Type B pancreatic cell (in vitro differentiated cells): ENCODE measurements at regions not wholly inside any gene's neighbourhood (a gene's known extent, or its start where the extent isn't known, plus 50 kb on each side); places are given as distances from the start of the nearest gene placed in this dataset.
"Not testable (repeated sequence)": the region's sequence is repeated elsewhere in the genome, so short reads cannot be mapped to it uniquely, and the experiment has no call there.

Experiments used
- DNase-seq: peaks from one replicate; pipeline ENCODE4 v3.0.0; 2021; ENCODE audit warnings: mixed read lengths; ENCODE audit not compliant: unreplicated experiment; ENCODE audit errors: extremely low spot score
- H3K27ac Mint-ChIP-seq: 2 replicates; pipeline ENCODE4 v1.8.0; 2021; ENCODE audit warnings: mild to moderate bottlenecking, mixed read lengths
- H3K27me3 Mint-ChIP-seq: 2 replicates; pipeline ENCODE4 v1.8.0; 2021; ENCODE audit warnings: mixed read lengths
- H3K36me3 Mint-ChIP-seq: 2 replicates; pipeline ENCODE4 v1.8.0; 2021; ENCODE audit warnings: mixed read lengths
- H3K4me1 Mint-ChIP-seq: one replicate; pipeline ENCODE4 v1.8.0; 2021; ENCODE audit warnings: mixed read lengths; ENCODE audit not compliant: unreplicated experiment
- H3K4me3 Mint-ChIP-seq: 2 replicates; pipeline ENCODE4 v1.8.0; 2021; ENCODE audit warnings: mild to moderate bottlenecking, mixed read lengths
- H3K9me3 Mint-ChIP-seq: 2 replicates; pipeline ENCODE4 v1.8.0; 2021; ENCODE audit warnings: mixed read lengths
- TF ChIP-seq, protein P1 (sequence below): fragments of 200-600 bp; sonication (generic); conservative IDR thresholded peaks from 2 replicates; pipeline ENCODE4 v1.5.0; 2021; ENCODE audit warnings: antibody characterized with exemption, mild to moderate bottlenecking

DNA sequence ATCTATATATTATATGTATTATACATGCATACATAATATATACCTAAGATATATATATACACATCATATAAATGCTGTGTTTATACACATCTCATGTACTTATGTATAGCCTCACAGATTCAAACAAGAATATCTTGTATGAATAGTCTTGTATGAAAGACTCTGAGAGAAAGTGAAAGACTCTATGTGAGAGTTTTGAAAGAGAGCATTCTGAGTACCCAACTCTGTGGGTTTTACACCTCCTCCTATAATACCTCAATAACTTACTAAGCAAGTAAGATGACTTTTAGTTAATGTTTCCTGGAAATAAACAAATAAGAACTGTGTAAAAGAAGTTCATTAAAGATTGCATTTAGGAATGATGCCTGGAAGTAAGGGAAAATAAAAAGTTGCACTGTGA lies 108.1 kb upstream of the GMNC start:
- H3K4me1 Mint-ChIP-seq = peaks cover 5% of the 10 kb centered on the region
- no peak overlapping the region for H3K4me3 Mint-ChIP-seq
- no peaks in the 10 kb centered on the region for H3K27me3 Mint-ChIP-seq
- no peak overlapping the region for H3K27ac Mint-ChIP-seq
- TF ChIP-seq, protein P1, sequence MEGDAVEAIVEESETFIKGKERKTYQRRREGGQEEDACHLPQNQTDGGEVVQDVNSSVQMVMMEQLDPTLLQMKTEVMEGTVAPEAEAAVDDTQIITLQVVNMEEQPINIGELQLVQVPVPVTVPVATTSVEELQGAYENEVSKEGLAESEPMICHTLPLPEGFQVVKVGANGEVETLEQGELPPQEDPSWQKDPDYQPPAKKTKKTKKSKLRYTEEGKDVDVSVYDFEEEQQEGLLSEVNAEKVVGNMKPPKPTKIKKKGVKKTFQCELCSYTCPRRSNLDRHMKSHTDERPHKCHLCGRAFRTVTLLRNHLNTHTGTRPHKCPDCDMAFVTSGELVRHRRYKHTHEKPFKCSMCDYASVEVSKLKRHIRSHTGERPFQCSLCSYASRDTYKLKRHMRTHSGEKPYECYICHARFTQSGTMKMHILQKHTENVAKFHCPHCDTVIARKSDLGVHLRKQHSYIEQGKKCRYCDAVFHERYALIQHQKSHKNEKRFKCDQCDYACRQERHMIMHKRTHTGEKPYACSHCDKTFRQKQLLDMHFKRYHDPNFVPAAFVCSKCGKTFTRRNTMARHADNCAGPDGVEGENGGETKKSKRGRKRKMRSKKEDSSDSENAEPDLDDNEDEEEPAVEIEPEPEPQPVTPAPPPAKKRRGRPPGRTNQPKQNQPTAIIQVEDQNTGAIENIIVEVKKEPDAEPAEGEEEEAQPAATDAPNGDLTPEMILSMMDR = no peak
- no peaks in the 10 kb centered on the region for H3K9me3 Mint-ChIP-seq
- H3K36me3 Mint-ChIP-seq = no peaks in the 10 kb centered on the region
- DNase-seq = no peak

DNA sequence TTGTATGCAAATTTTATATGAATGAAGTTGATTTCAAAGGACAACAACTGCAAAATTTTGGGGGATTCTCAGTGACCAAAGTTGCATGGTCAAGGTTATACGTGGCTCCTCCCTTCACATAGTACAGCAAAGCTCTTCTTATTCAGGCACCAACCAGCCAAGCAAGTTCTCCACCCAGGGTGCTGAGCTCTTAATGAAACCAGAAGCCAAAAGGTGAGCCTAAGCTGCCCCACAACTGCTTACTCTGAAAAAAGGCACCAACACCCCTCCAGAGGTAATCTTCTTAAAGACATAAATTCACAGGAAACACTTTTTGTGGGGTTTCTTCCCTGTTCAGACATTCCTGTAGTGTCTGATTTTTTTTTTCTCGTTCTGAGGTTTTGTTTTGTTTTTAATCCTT lies 106.1 kb upstream of the GMNC start:
- Mint-ChIP-seq H3K27ac (peak overlapping the region; percentile 79), H3K36me3 (no peaks in the 10 kb centered on the region)

DNA sequence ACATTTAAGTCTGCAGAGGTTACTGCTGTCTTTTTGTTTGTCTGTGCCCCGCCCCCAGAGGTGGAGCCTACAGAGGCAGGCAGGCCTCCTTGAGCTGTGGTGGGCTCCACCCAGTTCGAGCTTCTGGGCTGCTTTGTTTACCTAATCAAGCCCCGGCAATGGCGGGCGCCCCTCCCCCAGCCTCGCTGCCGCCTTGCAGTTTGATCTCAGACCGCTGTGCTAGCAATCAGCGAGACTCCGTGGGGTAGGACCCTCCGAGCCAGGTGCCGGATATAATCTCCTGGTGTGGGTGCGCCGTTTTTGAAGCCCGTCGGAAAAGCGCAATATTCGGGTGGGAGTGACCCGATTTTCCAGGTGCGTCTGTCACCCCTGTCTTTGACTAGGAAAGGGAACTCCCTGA lies 102.4 kb upstream of the GMNC start:
- not testable (repeated sequence) for DNase-seq, H3K4me1 Mint-ChIP-seq, H3K36me3 Mint-ChIP-seq, H3K9me3 Mint-ChIP-seq, H3K27me3 Mint-ChIP-seq
- peak overlapping the region; percentile 89 for H3K4me3 Mint-ChIP-seq
- peak overlapping the region; percentile 88 for H3K27ac Mint-ChIP-seq

More for the DNA sequence above, 106.1 kb upstream of the GMNC start:
- no peak for DNase-seq
- Mint-ChIP-seq H3K9me3 (no peaks in the 10 kb centered on the region), H3K27me3 (no peaks in the 10 kb centered on the region), H3K4me3 (peak overlapping the region; percentile 52), H3K4me1 (peaks cover under 1% of the 10 kb centered on the region)
- TF ChIP-seq, protein P1 = no peak

DNA sequence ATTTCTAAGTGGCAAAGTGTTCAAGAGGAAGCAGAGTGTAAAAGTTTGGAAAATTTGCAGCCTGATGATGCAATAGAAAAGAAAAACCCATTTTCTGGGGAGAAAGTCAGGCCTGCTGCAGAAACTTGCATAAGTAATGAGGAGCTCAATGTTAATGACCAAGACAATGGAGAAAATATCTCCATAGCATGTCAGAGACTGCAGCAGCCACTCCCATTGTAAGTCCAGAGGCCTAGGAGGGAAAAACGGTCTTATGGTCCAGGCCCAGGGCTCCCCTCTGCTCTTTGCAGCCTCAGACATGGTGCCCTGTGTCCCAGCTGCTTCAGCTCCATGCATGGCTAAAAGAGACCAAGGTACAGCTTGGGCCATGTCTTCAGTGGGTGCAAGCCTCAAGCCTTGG lies 96.6 kb upstream of the GMNC start:
- Mint-ChIP-seq H3K9me3 (no peaks in the 10 kb centered on the region), H3K4me1 (no peaks in the 10 kb centered on the region), H3K36me3 (no peaks in the 10 kb centered on the region), H3K27me3 (no peaks in the 10 kb centered on the region), H3K27ac (no peak overlapping the region), H3K4me3 (no peak overlapping the region)
- TF ChIP-seq, protein P1 = no peak
- no peak for DNase-seq

DNA sequence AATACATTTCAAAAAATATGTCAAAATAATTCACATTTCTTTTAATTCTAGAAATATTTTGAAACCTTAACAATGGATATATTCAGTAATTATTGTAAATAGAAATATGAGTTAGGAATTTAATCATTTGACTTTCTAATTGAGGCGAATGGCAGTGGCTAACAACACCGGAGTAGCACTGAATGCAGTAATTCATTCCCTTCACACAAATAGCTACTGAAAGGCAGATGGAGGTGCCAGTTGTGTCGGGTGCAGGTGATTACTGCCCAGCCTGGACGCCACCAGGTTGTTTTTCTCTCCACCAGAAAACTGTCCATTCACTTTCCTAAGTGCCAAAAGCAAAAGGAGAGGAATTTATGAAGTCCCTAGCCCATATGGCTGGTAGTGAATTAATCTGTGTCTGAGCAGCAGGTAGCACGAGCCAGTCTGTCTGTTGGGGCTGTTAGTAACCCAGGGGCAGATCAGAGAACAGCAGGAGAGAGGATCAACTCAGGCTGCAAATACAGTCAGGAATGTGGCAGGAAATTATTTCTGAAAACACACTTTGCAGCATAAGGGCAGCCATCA lies 79.3 kb upstream of the GMNC start:
- H3K9me3 Mint-ChIP-seq = no peaks in the 10 kb centered on the region
- no peak overlapping the region for H3K27ac Mint-ChIP-seq
- TF ChIP-seq, protein P1 = no peak
- no peaks in the 10 kb centered on the region for H3K36me3 Mint-ChIP-seq
- no peak for DNase-seq
- H3K4me1 Mint-ChIP-seq = no peaks in the 10 kb centered on the region
- H3K27me3 Mint-ChIP-seq = peaks cover under 1% of the 10 kb centered on the region
- H3K4me3 Mint-ChIP-seq = no peak overlapping the region

DNA sequence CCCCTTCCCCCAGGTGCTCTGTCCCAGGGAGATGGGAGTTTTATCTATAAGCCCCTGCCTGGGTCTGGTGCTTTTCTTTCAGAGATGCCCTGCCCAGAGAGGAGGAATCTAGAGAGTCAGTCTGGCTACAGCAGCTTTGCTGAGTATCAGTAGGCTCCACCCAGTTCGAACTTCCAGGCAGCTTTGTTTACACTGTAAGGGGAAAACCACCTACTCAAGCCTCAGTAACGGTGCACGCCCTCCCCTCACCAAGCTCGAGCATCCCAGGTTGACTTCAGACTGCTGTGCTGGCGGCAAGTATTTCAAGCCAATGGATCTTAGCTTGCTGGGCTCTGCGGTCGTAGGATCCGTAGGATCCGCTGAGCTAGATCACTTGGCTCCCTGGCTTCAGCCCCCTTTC lies 72.1 kb upstream of the GMNC start:
- not testable (repeated sequence) for H3K27ac Mint-ChIP-seq, H3K27me3 Mint-ChIP-seq, H3K9me3 Mint-ChIP-seq, H3K4me1 Mint-ChIP-seq, H3K4me3 Mint-ChIP-seq, H3K36me3 Mint-ChIP-seq, DNase-seq

DNA sequence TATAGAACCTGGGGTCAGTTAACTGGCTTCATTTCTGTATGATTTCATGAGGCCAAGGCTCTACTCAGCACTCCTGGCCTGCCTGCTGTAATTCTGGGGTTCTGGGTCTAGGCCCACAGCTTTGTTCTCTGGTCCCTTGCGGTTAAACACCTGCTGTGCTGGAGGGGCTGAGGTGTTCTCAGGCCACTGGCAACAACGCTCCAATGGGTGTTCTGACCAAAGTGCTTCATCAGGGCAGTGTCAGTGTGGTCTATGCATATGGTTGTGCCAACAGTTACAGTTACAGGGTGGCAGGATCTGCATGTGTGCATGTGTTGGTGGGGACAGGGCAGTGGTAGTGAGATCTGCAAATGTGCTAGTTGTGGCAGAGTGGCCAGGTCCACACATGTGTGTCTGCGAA lies 64.1 kb upstream of the GMNC start:
- no peak for DNase-seq
- H3K4me1 Mint-ChIP-seq = no peaks in the 10 kb centered on the region
- H3K4me3 Mint-ChIP-seq = no peak overlapping the region
- H3K9me3 Mint-ChIP-seq = no peaks in the 10 kb centered on the region
- H3K27ac Mint-ChIP-seq = no peak overlapping the region
- TF ChIP-seq, protein P1 = no peak
- H3K36me3 Mint-ChIP-seq = no peaks in the 10 kb centered on the region
- peaks cover 5% of the 10 kb centered on the region for H3K27me3 Mint-ChIP-seq
